OCI-LY7 (cell line): ENCODE measurements at regions not wholly inside any gene's neighbourhood (a gene's known extent, or its start where the extent isn't known, plus 50 kb on each side); places are given as distances from the start of the nearest gene placed in this dataset.

Experiments
- CTCF ChIP-seq: fragments of 200-600 bp; sonication (generic); conservative IDR thresholded peaks from 2 replicates; pipeline ENCODE4 v1.5.1; 2014; ENCODE audit warnings: mild to moderate bottlenecking, antibody characterized with exemption, low read length, moderate library complexity, mixed read lengths
- EZH2phosphoT487 ChIP-seq: fragments of 200-600 bp; sonication (generic); IDR thresholded peaks from 2 replicates; pipeline ENCODE4 v1.6.1; 2018; ENCODE audit warnings: low read depth, borderline replicate concordance, mild to moderate bottlenecking, mixed run types, antibody characterized with exemption, low read length, moderate library complexity, mixed read lengths

- TF ChIP-seq CTCF: peak; percentile 33; the same call in 1 of the 2 replicates
- no peak for TF ChIP-seq EZH2phosphoT487
Observed at GRCh38 chr6:27183060-27183832, 64.3 kb upstream of the PRSS16 start.
